ENCODE measurements at regions not wholly inside any gene's neighbourhood (a gene's known extent, or its start where the extent isn't known, plus 50 kb on each side); places are given as distances from the start of the nearest gene placed in this dataset.

DNA sequence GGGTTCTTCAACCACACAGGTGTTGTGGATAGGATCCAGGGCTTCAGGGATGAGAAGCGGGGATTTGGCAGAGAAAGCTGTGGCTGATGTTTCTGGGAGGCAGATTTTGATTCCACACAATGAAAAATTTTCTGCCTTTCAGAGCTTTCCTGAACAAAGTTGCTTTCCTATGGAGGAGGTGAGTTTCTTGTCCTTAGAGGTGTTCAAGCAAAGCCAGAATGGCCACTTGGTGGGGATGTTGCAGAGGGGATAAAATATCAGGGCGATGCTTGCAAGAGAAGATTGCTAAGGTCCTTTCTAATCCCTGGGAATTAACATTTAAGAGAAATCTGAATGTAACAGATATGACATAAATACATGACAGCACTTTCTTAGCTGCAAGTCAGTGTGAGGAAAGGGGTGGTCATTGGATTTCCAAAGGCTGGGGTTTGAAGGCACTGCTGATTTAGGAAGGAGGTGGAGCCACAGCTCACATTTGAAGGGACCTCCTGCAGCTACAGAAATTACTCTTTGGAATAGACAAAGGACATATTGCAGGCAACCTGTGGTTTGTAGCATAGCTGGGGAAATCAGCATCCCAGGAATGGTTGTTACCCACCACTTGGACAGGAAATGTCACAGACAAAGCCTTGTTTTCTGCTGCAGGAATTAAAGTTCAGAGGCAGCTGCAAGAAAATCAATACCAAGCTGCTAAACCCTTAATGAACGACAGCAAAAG, 271.1 kb upstream of the CHD6 start:
- Histone ChIP-seq H3K36me3 (ENCODE audit: control insufficient read depth, insufficient read depth, low read length) (no peaks in the 10 kb centered on the region), H3K27me3 (replicated peaks; ENCODE audit: control insufficient read depth, insufficient read depth, low read length) (no peaks in the 10 kb centered on the region; the same call in 1 of the 2 replicates), H3K9me3 (no peaks in the 10 kb centered on the region), H3K4me1 (no peaks in the 10 kb centered on the region), H3K4me3 (ENCODE audit: low read depth, low read length) (no peak overlapping the region)
- peak in 1 of 2 experiments; percentile 49 for DNase-seq
- peaks cover 21% of the 10 kb centered on the region for H3K27me3 Mint-ChIP-seq (ENCODE audit: insufficient read depth, unreplicated experiment)
- H3K27ac Mint-ChIP-seq (ENCODE audit: unreplicated experiment), result no peak overlapping the region
- ChIA-PET CTCF (interaction anchor here (0.6 to 1.4 kb wide), 3 partner anchors 130 to 470 kb away, joined by 3 to 4 read pairs (median 3); no protein-coding TSS in a partner anchor), POLR2A (no interaction called here)
- TF ChIP-seq, protein P1, sequence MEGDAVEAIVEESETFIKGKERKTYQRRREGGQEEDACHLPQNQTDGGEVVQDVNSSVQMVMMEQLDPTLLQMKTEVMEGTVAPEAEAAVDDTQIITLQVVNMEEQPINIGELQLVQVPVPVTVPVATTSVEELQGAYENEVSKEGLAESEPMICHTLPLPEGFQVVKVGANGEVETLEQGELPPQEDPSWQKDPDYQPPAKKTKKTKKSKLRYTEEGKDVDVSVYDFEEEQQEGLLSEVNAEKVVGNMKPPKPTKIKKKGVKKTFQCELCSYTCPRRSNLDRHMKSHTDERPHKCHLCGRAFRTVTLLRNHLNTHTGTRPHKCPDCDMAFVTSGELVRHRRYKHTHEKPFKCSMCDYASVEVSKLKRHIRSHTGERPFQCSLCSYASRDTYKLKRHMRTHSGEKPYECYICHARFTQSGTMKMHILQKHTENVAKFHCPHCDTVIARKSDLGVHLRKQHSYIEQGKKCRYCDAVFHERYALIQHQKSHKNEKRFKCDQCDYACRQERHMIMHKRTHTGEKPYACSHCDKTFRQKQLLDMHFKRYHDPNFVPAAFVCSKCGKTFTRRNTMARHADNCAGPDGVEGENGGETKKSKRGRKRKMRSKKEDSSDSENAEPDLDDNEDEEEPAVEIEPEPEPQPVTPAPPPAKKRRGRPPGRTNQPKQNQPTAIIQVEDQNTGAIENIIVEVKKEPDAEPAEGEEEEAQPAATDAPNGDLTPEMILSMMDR (IDR thresholded peaks at IDR 0.05; ENCODE audit: insufficient read depth in 1 of 2, low read depth in 1 of 2, low read length in 1 of 2, severe bottlenecking in 1 of 2, unreplicated experiment in 1 of 2), result peak in 1 of 2 experiments; percentile 39
- H3K4me3 Mint-ChIP-seq (ENCODE audit: unreplicated experiment), result no peak overlapping the region
- H3K36me3 Mint-ChIP-seq (ENCODE audit: insufficient read depth, unreplicated experiment), result no peaks in the 10 kb centered on the region
- no peaks in the 10 kb centered on the region for H3K9me3 Mint-ChIP-seq (ENCODE audit: unreplicated experiment)
- intact Hi-C loops (cut with micrococcal nuclease; ENCODE audit: unreplicated experiment), result loop anchor here (2.0 kb wide), 2 partner anchors 150 to 152 kb away; no protein-coding TSS in a partner anchor
- no TSS peak for BruUV-seq (replicated peaks)
- H3K4me1 Mint-ChIP-seq (ENCODE audit: low read depth, unreplicated experiment), result no peaks in the 10 kb centered on the region

DNA sequence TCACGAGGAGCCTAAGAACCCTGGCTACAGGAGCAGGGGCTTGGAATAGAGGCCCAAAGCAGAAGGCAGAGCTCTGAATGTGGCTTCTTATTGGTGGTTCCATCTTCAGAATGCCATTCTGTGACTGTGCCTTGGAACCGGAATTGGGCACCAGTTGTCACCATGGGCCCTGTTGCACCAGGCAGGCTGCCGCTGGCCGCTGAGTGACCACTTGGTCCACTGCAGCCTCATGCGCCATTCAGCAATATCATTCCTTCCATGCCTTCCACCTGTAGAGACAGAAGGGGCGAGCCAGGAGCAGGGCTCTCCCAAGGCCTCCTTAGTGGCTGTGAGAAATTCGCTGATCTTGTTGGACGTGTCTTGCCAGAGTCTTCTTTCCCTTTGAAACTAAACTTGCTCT, 270.3 kb upstream of the CHD6 start:
- Mint-ChIP-seq H3K27me3 (ENCODE audit: insufficient read depth, unreplicated experiment) (peaks cover 29% of the 10 kb centered on the region), H3K27ac (ENCODE audit: unreplicated experiment) (no peak overlapping the region), H3K4me1 (ENCODE audit: low read depth, unreplicated experiment) (no peaks in the 10 kb centered on the region), H3K4me3 (ENCODE audit: unreplicated experiment) (no peak overlapping the region), H3K9me3 (ENCODE audit: unreplicated experiment) (no peaks in the 10 kb centered on the region), H3K36me3 (ENCODE audit: insufficient read depth, unreplicated experiment) (no peaks in the 10 kb centered on the region)
- Histone ChIP-seq H3K36me3 (ENCODE audit: control insufficient read depth, insufficient read depth, low read length) (no peaks in the 10 kb centered on the region), H3K9me3 (no peaks in the 10 kb centered on the region), H3K27me3 (replicated peaks; ENCODE audit: control insufficient read depth, insufficient read depth, low read length) (no peaks in the 10 kb centered on the region; the same call in 1 of the 2 replicates), H3K4me3 (ENCODE audit: low read depth, low read length) (no peak overlapping the region), H3K4me1 (no peaks in the 10 kb centered on the region)
- CTCF ChIA-PET, result no interaction called here
- POLR2A ChIA-PET, result no interaction called here
- intact Hi-C loops (cut with micrococcal nuclease; ENCODE audit: unreplicated experiment), result loop anchor here (2.0 kb wide), 2 partner anchors 150 to 152 kb away; no protein-coding TSS in a partner anchor
- no TSS peak for BruUV-seq (replicated peaks)
- TF ChIP-seq, protein P1 (IDR thresholded peaks at IDR 0.05; ENCODE audit: insufficient read depth in 1 of 2, low read depth in 1 of 2, low read length in 1 of 2, severe bottlenecking in 1 of 2, unreplicated experiment in 1 of 2), result no peak
- no peak for DNase-seq

DNA sequence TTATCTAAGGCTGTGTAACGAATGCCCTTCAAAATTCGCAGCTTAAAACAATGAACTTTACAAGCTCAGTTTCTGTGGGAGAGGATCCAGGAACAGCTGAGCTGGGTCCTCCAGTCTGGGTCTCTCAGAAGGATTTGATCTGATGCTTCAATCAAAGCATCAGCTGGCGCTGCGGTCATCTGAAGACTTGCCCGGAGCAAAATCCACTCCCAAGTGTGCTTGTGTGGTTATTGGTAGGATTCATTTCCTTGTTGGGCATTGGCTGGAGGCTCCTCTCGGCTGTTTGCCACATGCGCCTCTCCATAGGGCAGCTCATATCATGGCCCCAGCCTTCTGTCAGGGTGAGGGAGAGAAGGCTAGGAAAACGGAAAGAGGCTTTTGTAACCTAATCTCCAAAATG, 269.3 kb upstream of the CHD6 start:
- H3K27me3 ChIP-seq (replicated peaks; ENCODE audit: control insufficient read depth, insufficient read depth, low read length), result no peaks in the 10 kb centered on the region; the same call in 1 of the 2 replicates
- H3K36me3 ChIP-seq (ENCODE audit: control insufficient read depth, insufficient read depth, low read length), result no peaks in the 10 kb centered on the region
- CTCF ChIA-PET, result no interaction called here
- no peak overlapping the region for H3K4me3 ChIP-seq (ENCODE audit: low read depth, low read length)
- no TSS peak for BruUV-seq (replicated peaks)
- intact Hi-C loops (cut with micrococcal nuclease; ENCODE audit: unreplicated experiment), result no loop called here
- H3K4me1 ChIP-seq, result no peaks in the 10 kb centered on the region
- TF ChIP-seq, protein P1 (IDR thresholded peaks at IDR 0.05; ENCODE audit: insufficient read depth in 1 of 2, low read depth in 1 of 2, low read length in 1 of 2, severe bottlenecking in 1 of 2, unreplicated experiment in 1 of 2), result no peak
- H3K36me3 Mint-ChIP-seq (ENCODE audit: insufficient read depth, unreplicated experiment), result no peaks in the 10 kb centered on the region
- POLR2A ChIA-PET, result no interaction called here
- H3K4me1 Mint-ChIP-seq (ENCODE audit: low read depth, unreplicated experiment), result no peaks in the 10 kb centered on the region
- H3K9me3 ChIP-seq, result no peaks in the 10 kb centered on the region
- H3K4me3 Mint-ChIP-seq (ENCODE audit: unreplicated experiment), result no peak overlapping the region
- no peak overlapping the region for H3K27ac Mint-ChIP-seq (ENCODE audit: unreplicated experiment)
- DNase-seq, result no peak
- H3K27me3 Mint-ChIP-seq (ENCODE audit: insufficient read depth, unreplicated experiment), result peaks cover 26% of the 10 kb centered on the region
- no peaks in the 10 kb centered on the region for H3K9me3 Mint-ChIP-seq (ENCODE audit: unreplicated experiment)

Data from Caco-2 (cell line).